ENCODE measurements at regions not wholly inside any gene's neighbourhood (a gene's known extent, or its start where the extent isn't known, plus 50 kb on each side); places are given as distances from the start of the nearest gene placed in this dataset.

GRCh38 chr15:66927201-66928077, 138.0 kb upstream of the SMAD3 start:
- TF ChIP-seq, protein P1, sequence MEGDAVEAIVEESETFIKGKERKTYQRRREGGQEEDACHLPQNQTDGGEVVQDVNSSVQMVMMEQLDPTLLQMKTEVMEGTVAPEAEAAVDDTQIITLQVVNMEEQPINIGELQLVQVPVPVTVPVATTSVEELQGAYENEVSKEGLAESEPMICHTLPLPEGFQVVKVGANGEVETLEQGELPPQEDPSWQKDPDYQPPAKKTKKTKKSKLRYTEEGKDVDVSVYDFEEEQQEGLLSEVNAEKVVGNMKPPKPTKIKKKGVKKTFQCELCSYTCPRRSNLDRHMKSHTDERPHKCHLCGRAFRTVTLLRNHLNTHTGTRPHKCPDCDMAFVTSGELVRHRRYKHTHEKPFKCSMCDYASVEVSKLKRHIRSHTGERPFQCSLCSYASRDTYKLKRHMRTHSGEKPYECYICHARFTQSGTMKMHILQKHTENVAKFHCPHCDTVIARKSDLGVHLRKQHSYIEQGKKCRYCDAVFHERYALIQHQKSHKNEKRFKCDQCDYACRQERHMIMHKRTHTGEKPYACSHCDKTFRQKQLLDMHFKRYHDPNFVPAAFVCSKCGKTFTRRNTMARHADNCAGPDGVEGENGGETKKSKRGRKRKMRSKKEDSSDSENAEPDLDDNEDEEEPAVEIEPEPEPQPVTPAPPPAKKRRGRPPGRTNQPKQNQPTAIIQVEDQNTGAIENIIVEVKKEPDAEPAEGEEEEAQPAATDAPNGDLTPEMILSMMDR (conservative IDR thresholded peaks at IDR 0.05; ENCODE audit: low read depth, low read length), result no peak
- no peak for TF ChIP-seq POLR2A (IDR thresholded peaks at IDR 0.05; ENCODE audit: low read depth, low read length)
- TF ChIP-seq, protein P2, sequence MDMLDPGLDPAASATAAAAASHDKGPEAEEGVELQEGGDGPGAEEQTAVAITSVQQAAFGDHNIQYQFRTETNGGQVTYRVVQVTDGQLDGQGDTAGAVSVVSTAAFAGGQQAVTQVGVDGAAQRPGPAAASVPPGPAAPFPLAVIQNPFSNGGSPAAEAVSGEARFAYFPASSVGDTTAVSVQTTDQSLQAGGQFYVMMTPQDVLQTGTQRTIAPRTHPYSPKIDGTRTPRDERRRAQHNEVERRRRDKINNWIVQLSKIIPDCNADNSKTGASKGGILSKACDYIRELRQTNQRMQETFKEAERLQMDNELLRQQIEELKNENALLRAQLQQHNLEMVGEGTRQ (IDR thresholded peaks at IDR 0.05; ENCODE audit: low read depth, low read length), result no peak
- TF ChIP-seq RAD21 (IDR thresholded peaks at IDR 0.05; ENCODE audit: low read length), result no peak
